ENCODE measurements at regions not wholly inside any gene's neighbourhood (a gene's known extent, or its start where the extent isn't known, plus 50 kb on each side); places are given as distances from the start of the nearest gene placed in this dataset.
"Not testable (repeated sequence)": the region's sequence is repeated elsewhere in the genome, so short reads cannot be mapped to it uniquely, and the experiment has no call there.

GRCh38 chr9:63817622-63818518 is 1467.1 kb downstream of the FOXD4L5 start:
- no peak for DNase-seq (ENCODE audit: low read depth)
- no peak for TF ChIP-seq CTCF (IDR thresholded peaks at IDR 0.05; ENCODE audit: insufficient read depth, low read depth, low read length, missing control alignments)
- peak overlapping the region; percentile 72 for H3K4me3 ChIP-seq (ENCODE audit: low read length)

- H3K4me3 ChIP-seq (ENCODE audit: low read length): peak overlapping the region; percentile 72
- peak; percentile 98 for DNase-seq (ENCODE audit: low read depth)
- peak; percentile 5 for TF ChIP-seq CTCF (IDR thresholded peaks at IDR 0.05; ENCODE audit: insufficient read depth, low read depth, low read length, missing control alignments)
Measured at GRCh38 chr9:63816751-63817621, 1468.0 kb downstream of the FOXD4L5 start.

- not testable (repeated sequence) for H3K4me3 ChIP-seq (ENCODE audit: low read length); DNase-seq (ENCODE audit: low read depth)
Measured at GRCh38 chr9:63814970-63815669, 1469.9 kb downstream of the FOXD4L5 start.

GRCh38 chr9:63813391-63814021 is 1471.5 kb downstream of the FOXD4L5 start:
- DNase-seq (ENCODE audit: low read depth); H3K4me3 ChIP-seq (ENCODE audit: low read length): not testable (repeated sequence)

GRCh38 chr9:63812822-63813221 is 1472.2 kb downstream of the FOXD4L5 start:
- not testable (repeated sequence) for H3K4me3 ChIP-seq (ENCODE audit: low read length); DNase-seq (ENCODE audit: low read depth)

GRCh38 chr9:63804205-63804604 is 1480.8 kb downstream of the FOXD4L5 start:
- H3K4me3 ChIP-seq (ENCODE audit: low read length); DNase-seq (ENCODE audit: low read depth): not testable (repeated sequence)

- not testable (repeated sequence) for H3K4me3 ChIP-seq (ENCODE audit: low read length); DNase-seq (ENCODE audit: low read depth)
Measured at GRCh38 chr9:63794081-63794685, 1490.8 kb downstream of the FOXD4L5 start.

- DNase-seq (ENCODE audit: low read depth); H3K4me3 ChIP-seq (ENCODE audit: low read length): not testable (repeated sequence)
Measured at GRCh38 chr9:63787454-63787853, 1497.6 kb downstream of the FOXD4L5 start.

- H3K4me3 ChIP-seq (ENCODE audit: low read length); DNase-seq (ENCODE audit: low read depth): not testable (repeated sequence)
Measured at GRCh38 chr9:63785059-63785458, 1500.0 kb downstream of the FOXD4L5 start.

GRCh38 chr9:63784421-63784820 is 1500.6 kb downstream of the FOXD4L5 start:
- DNase-seq (ENCODE audit: low read depth); H3K4me3 ChIP-seq (ENCODE audit: low read length): not testable (repeated sequence)

- DNase-seq (ENCODE audit: low read depth); H3K4me3 ChIP-seq (ENCODE audit: low read length): not testable (repeated sequence)
Measured at GRCh38 chr9:63781817-63782439, 1503.1 kb downstream of the FOXD4L5 start.

GRCh38 chr9:63781390-63781789 is 1503.6 kb downstream of the FOXD4L5 start:
- DNase-seq (ENCODE audit: low read depth): peak; percentile 5
- H3K4me3 ChIP-seq (ENCODE audit: low read length): not testable (repeated sequence)

GRCh38 chr9:63776220-63776619 is 1508.8 kb downstream of the FOXD4L5 start:
- not testable (repeated sequence) for H3K4me3 ChIP-seq (ENCODE audit: low read length); DNase-seq (ENCODE audit: low read depth)

GRCh38 chr9:63775092-63775426 is 1510.0 kb downstream of the FOXD4L5 start:
- DNase-seq (ENCODE audit: low read depth): not testable (repeated sequence)

GRCh38 chr9:63774369-63775091 is 1510.5 kb downstream of the FOXD4L5 start:
- H3K4me3 ChIP-seq (ENCODE audit: low read length); DNase-seq (ENCODE audit: low read depth): not testable (repeated sequence)

More at GRCh38 chr9:63775092-63775426, 1510.0 kb downstream of the FOXD4L5 start:
- not testable (repeated sequence) for H3K4me3 ChIP-seq (ENCODE audit: low read length)

All from epithelial cell of esophagus (primary cell).